ENCODE measurements at regions not wholly inside any gene's neighbourhood (a gene's known extent, or its start where the extent isn't known, plus 50 kb on each side); places are given as distances from the start of the nearest gene placed in this dataset.

GRCh38 chr2:146312899-146313298 lies 1531.9 kb upstream of the ACVR2A start:
- Mint-ChIP-seq H3K4me1 (0 out of 4 replicates have a peak, but pooled peaks cover 0 to 2% of the 10 kb centered on the region in 2 experiments), H3K27ac (no peak overlapping the region; a peak in 1 of 7 replicates), H3K4me3 (no peak overlapping the region), H3K36me3 (ENCODE audit: insufficient read depth in 1 of 3, low read depth in 3 of 3) (peaks cover 0 to 4% (median 2%) of the 10 kb centered on the region in 3 experiments; a peak in 2 of 7 replicates), H3K27me3 (ENCODE audit: low read depth) (no peaks in the 10 kb centered on the region), H3K9me3 (peaks cover 6% of the 10 kb centered on the region in 2 experiments; a peak in 2 of 5 replicates)
- Histone ChIP-seq H3K9ac (ENCODE audit: extremely low read depth, insufficient read length, low read length) (no peak overlapping the region), H3K9me3 (ENCODE audit: control insufficient read depth, low read depth, low read length) (no peaks in the 10 kb centered on the region), H3K18ac (ENCODE audit: insufficient read length, low read depth, low read length) (no peak overlapping the region), H3K4me2 (ENCODE audit: insufficient read depth, insufficient read length, low read length) (no peak overlapping the region), H2AK5ac (ENCODE audit: insufficient read length, low read length) (no peak overlapping the region), H2BK20ac (ENCODE audit: low read depth, low read length, poor library complexity, severe bottlenecking) (no peak overlapping the region), H3K14ac (ENCODE audit: insufficient read depth, low read length) (no peak overlapping the region), H3K79me2 (ENCODE audit: insufficient read depth, low read length) (no peaks in the 10 kb centered on the region), H2BK5ac (ENCODE audit: insufficient read length, low read length) (no peak overlapping the region), H3K27ac (ENCODE audit: insufficient read length, low read depth, low read length) (no peak overlapping the region), H4K5ac (ENCODE audit: insufficient read length, low read depth, low read length) (no peak overlapping the region), H2AFZ (ENCODE audit: low read length) (no peak overlapping the region), H2BK15ac (ENCODE audit: low read depth, low read length) (no peak overlapping the region), H3K4me1 (ENCODE audit: insufficient read depth, low read length) (no peaks in the 10 kb centered on the region), H4K8ac (replicated peaks; ENCODE audit: insufficient read length, low read depth, low read length) (no peak overlapping the region), H4K91ac (ENCODE audit: insufficient read length, low read depth, low read length) (no peak overlapping the region), H3K23ac (ENCODE audit: insufficient read length, low read depth, low read length) (no peak overlapping the region), H4K20me1 (ENCODE audit: control insufficient read depth, insufficient read depth, insufficient read length) (no peaks in the 10 kb centered on the region), H3K79me1 (ENCODE audit: insufficient read depth, low read depth, low read length, poor library complexity, severe bottlenecking) (no peaks in the 10 kb centered on the region), H2BK120ac (ENCODE audit: low read depth, low read length, poor library complexity, severe bottlenecking) (no peak overlapping the region), H3T11ph (ENCODE audit: low read length) (no peak overlapping the region), H3K56ac (ENCODE audit: insufficient read length, low read depth, low read length) (no peak overlapping the region), H2BK12ac (ENCODE audit: insufficient read length, low read depth, low read length) (no peak overlapping the region), H3K23me2 (ENCODE audit: insufficient read length, low read depth, low read length, poor library complexity, severe bottlenecking) (no peaks in the 10 kb centered on the region), H3K4ac (ENCODE audit: low read depth, low read length) (no peak overlapping the region), H3K27me3 (ENCODE audit: insufficient read depth, low read length) (no peaks in the 10 kb centered on the region)
- TF ChIP-seq, protein P1, sequence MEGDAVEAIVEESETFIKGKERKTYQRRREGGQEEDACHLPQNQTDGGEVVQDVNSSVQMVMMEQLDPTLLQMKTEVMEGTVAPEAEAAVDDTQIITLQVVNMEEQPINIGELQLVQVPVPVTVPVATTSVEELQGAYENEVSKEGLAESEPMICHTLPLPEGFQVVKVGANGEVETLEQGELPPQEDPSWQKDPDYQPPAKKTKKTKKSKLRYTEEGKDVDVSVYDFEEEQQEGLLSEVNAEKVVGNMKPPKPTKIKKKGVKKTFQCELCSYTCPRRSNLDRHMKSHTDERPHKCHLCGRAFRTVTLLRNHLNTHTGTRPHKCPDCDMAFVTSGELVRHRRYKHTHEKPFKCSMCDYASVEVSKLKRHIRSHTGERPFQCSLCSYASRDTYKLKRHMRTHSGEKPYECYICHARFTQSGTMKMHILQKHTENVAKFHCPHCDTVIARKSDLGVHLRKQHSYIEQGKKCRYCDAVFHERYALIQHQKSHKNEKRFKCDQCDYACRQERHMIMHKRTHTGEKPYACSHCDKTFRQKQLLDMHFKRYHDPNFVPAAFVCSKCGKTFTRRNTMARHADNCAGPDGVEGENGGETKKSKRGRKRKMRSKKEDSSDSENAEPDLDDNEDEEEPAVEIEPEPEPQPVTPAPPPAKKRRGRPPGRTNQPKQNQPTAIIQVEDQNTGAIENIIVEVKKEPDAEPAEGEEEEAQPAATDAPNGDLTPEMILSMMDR (conservative IDR thresholded peaks at IDR 0.05): peak; percentile 34; the same call in 2 of the 3 replicates
- no peak for DNase-seq
- WGBS (ENCODE audit: extremely low coverage, insufficient read length, low lambda C conversion rate): no CpG with 5 or more reads among the region's 2 CpGs
